Neural cell (in vitro differentiated cells): ENCODE measurements at regions not wholly inside any gene's neighbourhood (a gene's known extent, or its start where the extent isn't known, plus 50 kb on each side); places are given as distances from the start of the nearest gene placed in this dataset.

ENCODE experiments used
- H2AFZ ChIP-seq: fragments of 200-600, 300-800 bp; sonication (generic), shearing (Covaris generic); 2 replicates; pipeline ENCODE4 v1.6.0; 2014; ENCODE audit warnings: low read depth, mild to moderate bottlenecking, antibody characterized with exemption, low read length, moderate library complexity
- H3F3A ChIP-seq: fragments of 200-600 bp; shearing (Covaris generic); 2 replicates; pipeline ENCODE4 v1.6.1; 2016; ENCODE audit warnings: mild to moderate bottlenecking, moderate library complexity, mixed read lengths, antibody characterized with exemption, low read length; ENCODE audit not compliant: insufficient read depth, poor library complexity, severe bottlenecking
- H3K27ac ChIP-seq: fragments of 200-600, 300-800 bp; sonication (generic), shearing (Covaris generic); 2 replicates; pipeline ENCODE4 v1.5.1; 2014; ENCODE audit warnings: mild to moderate bottlenecking, low read length, moderate library complexity
- H3K27me3 ChIP-seq: fragments of 300-800, 200-600 bp; sonication (generic), shearing (Covaris generic); 2 replicates; pipeline ENCODE4 v1.6.0; 2014; ENCODE audit warnings: mild to moderate bottlenecking, low read depth, low read length, moderate library complexity; ENCODE audit not compliant: insufficient read depth
- H3K36me3 ChIP-seq: fragments of 300-800, 200-600 bp; sonication (generic), shearing (Covaris generic); 2 replicates; pipeline ENCODE4 v1.5.1; 2014; ENCODE audit warnings: mild to moderate bottlenecking, antibody characterized with exemption, low read length, moderate library complexity; ENCODE audit not compliant: insufficient read depth
- H3K4me2 ChIP-seq: fragments of 300-800, 200-600 bp; sonication (generic), shearing (Covaris generic); 2 replicates; pipeline ENCODE4 v1.6.0; 2014; ENCODE audit warnings: mild to moderate bottlenecking, low read length
- H3K4me3 ChIP-seq: fragments of 300-800, 200-600 bp; sonication (generic), shearing (Covaris generic); 2 replicates; pipeline ENCODE4 v1.5.1; 2014; ENCODE audit warnings: mild to moderate bottlenecking, low read length, moderate library complexity
- H3K79me2 ChIP-seq: fragments of 200-600 bp; shearing (Covaris generic); replicated peaks from 2 replicates; pipeline ENCODE4 v1.6.0; 2014; ENCODE audit warnings: mild to moderate bottlenecking, low read length, moderate library complexity; ENCODE audit not compliant: insufficient read depth
- H3K9ac ChIP-seq: fragments of 300-800, 200-600 bp; sonication (generic), shearing (Covaris generic); 2 replicates; pipeline ENCODE4 v1.6.1; 2016; ENCODE audit warnings: mild to moderate bottlenecking, low read length, mixed read lengths
- H3K9me2 ChIP-seq: fragments of 200-600 bp; shearing (Covaris generic); 2 replicates; pipeline ENCODE4 v1.6.1; 2016; ENCODE audit warnings: mild to moderate bottlenecking, low read length, mixed read lengths; ENCODE audit not compliant: insufficient read depth
- H3K9me3 ChIP-seq: fragments of 200-600, 300-800 bp; sonication (generic), shearing (Covaris generic); 2 replicates; pipeline ENCODE4 v1.6.1; 2016; ENCODE audit warnings: mild to moderate bottlenecking, mixed run types, low read length, moderate library complexity, mixed read lengths
- H4K20me1 ChIP-seq: fragments of 200-600 bp; shearing (Covaris generic); 2 replicates; pipeline ENCODE4 v1.6.1; 2016; ENCODE audit warnings: mild to moderate bottlenecking, mixed run types; ENCODE audit not compliant: insufficient read depth
- CTCF ChIP-seq: fragments of 450-650 bp; IDR thresholded peaks from 2 replicates; pipeline ENCODE4 v1.5.1; 2014; ENCODE audit warnings: antibody characterized with exemption, mild to moderate bottlenecking, moderate library complexity; ENCODE audit not compliant: poor library complexity, severe bottlenecking
- EP300 ChIP-seq: fragments of 450-650 bp; conservative IDR thresholded peaks from 2 replicates; pipeline ENCODE4 v1.6.1; 2014; ENCODE audit warnings: antibody characterized with exemption, mild to moderate bottlenecking, moderate library complexity; ENCODE audit not compliant: poor library complexity, severe bottlenecking
- EZH2 ChIP-seq: fragments of 200-600, 300-800 bp; shearing (Covaris generic), sonication (generic); IDR thresholded peaks from 2 replicates; pipeline ENCODE4 v1.6.1; 2014; ENCODE audit warnings: antibody characterized with exemption, low read length, borderline replicate concordance, mild to moderate bottlenecking; ENCODE audit not compliant: insufficient read depth, poor library complexity, severe bottlenecking
- MXI1 ChIP-seq: fragments of 450-650 bp; conservative IDR thresholded peaks from 2 replicates; pipeline ENCODE4 v1.6.1; 2014; ENCODE audit warnings: antibody characterized with exemption, mild to moderate bottlenecking; ENCODE audit not compliant: poor library complexity, severe bottlenecking
- POLR2AphosphoS5 ChIP-seq: IDR thresholded peaks from 2 replicates; pipeline ENCODE4 v1.6.1; 2012
- RAD21 ChIP-seq: fragments of 450-650 bp; conservative IDR thresholded peaks from 2 replicates; pipeline ENCODE4 v1.6.1; 2014; ENCODE audit warnings: antibody characterized with exemption, mild to moderate bottlenecking, moderate library complexity
- REST ChIP-seq: IDR thresholded peaks from 2 replicates; pipeline ENCODE4 v1.6.1; 2012; ENCODE audit warnings: borderline replicate concordance
- SMC3 ChIP-seq: fragments of 450-650 bp; conservative IDR thresholded peaks from 2 replicates; pipeline ENCODE4 v1.6.1; 2014; ENCODE audit warnings: antibody characterized with exemption, mild to moderate bottlenecking, moderate library complexity; ENCODE audit not compliant: poor library complexity
- TAF1 ChIP-seq: IDR thresholded peaks from 2 replicates; pipeline ENCODE4 v1.6.1; 2012; ENCODE audit warnings: low read depth

DNA sequence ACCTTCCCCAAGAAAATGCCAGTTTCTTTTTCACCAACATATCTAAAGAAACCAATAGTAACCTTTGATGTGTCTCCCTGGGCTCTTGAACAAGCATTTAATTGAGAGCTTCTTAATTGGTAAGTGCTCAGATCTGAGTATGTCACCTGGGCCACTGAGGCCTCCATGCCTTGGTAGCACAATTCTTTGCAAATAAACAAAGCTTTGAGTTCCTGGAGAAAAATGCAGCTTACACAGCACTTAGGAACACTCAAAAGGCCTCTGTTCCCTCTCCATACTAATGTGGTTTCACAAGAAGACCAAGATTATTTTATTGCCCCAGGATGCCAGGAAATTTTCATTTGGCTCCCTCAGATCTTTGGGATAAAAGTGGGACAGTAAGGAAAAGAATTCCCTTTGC, 217.6 kb upstream of the CEP162 start:
- no peak overlapping the region for H3K4me3 ChIP-seq
- no peaks in the 10 kb centered on the region for H3K79me2 ChIP-seq
- no peaks in the 10 kb centered on the region for H3K27me3 ChIP-seq
- no peaks in the 10 kb centered on the region for H3F3A ChIP-seq
- H4K20me1 ChIP-seq, result no peaks in the 10 kb centered on the region
- H3K4me2 ChIP-seq, result no peak overlapping the region
- no peak overlapping the region for H2AFZ ChIP-seq
- H3K27ac ChIP-seq, result no peak overlapping the region
- no peaks in the 10 kb centered on the region for H3K9me3 ChIP-seq
- no peaks in the 10 kb centered on the region for H3K36me3 ChIP-seq
- TF ChIP-seq RAD21 (no peak), CTCF (no peak), MXI1 (no peak), POLR2AphosphoS5 (no peak), SMC3 (no peak), REST (no peak), EZH2 (no peak), TAF1 (no peak), EP300 (no peak)
- H3K9ac ChIP-seq, result no peak overlapping the region
- H3K9me2 ChIP-seq, result no peaks in the 10 kb centered on the region

DNA sequence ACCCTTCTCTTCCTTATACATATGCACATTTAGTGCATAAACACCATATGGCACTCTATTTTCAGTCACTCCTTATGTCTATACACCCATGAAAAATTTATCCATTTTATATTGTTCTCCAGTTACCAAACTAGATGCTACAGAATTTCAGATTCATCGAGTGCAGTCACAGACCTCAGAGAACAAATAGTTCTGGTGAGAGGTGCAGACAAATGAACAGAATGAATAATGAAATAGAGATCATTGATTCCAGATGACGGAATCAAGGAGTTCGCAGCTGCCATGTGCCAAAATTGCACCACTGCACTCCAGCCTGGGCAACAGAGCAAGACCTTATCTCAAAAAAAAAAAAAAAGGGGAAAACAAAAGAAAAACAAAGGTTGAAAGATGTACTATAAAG, 214.8 kb upstream of the CEP162 start:
- Histone ChIP-seq H3F3A (no peaks in the 10 kb centered on the region), H3K27me3 (no peaks in the 10 kb centered on the region), H3K9me2 (no peaks in the 10 kb centered on the region), H3K36me3 (no peaks in the 10 kb centered on the region), H2AFZ (no peak overlapping the region), H3K4me3 (no peak overlapping the region), H3K9me3 (no peaks in the 10 kb centered on the region), H3K9ac (no peak overlapping the region), H4K20me1 (no peaks in the 10 kb centered on the region), H3K79me2 (no peaks in the 10 kb centered on the region), H3K27ac (no peak overlapping the region), H3K4me2 (no peak overlapping the region)
- TF ChIP-seq EP300 (no peak), RAD21 (no peak), MXI1 (no peak), CTCF (no peak), EZH2 (no peak), POLR2AphosphoS5 (no peak), REST (no peak), SMC3 (no peak), TAF1 (no peak)
